ENCODE measurements at regions not wholly inside any gene's neighbourhood (a gene's known extent, or its start where the extent isn't known, plus 50 kb on each side); places are given as distances from the start of the nearest gene placed in this dataset.

- DNase-seq, result no peak
- no peak overlapping the region for H3K4me3 ChIP-seq
- no peaks in the 10 kb centered on the region for H3K27me3 ChIP-seq
- TF ChIP-seq POLR2A (IDR thresholded peaks at IDR 0.05), result no peak
- no peak for TF ChIP-seq CTCF (IDR thresholded peaks at IDR 0.05)
- H3K36me3 ChIP-seq, result no peaks in the 10 kb centered on the region
- intact Hi-C loops (cut with DNase I; ENCODE audit: low total_unique reads), result no loop called here
- no peak overlapping the region for H3K27ac ChIP-seq
- no peaks in the 10 kb centered on the region for H3K4me1 ChIP-seq
- H3K9me3 ChIP-seq, result no peaks in the 10 kb centered on the region
Observed at GRCh38 chr2:217610401-217610814, 392.4 kb downstream of the TNS1 start.

GRCh38 chr2:217609952-217610351, 392.8 kb downstream of the TNS1 start:
- intact Hi-C loops (cut with DNase I; ENCODE audit: low total_unique reads), result no loop called here
- Histone ChIP-seq H3K9me3 (no peaks in the 10 kb centered on the region), H3K27me3 (no peaks in the 10 kb centered on the region), H3K4me1 (no peaks in the 10 kb centered on the region), H3K4me3 (no peak overlapping the region), H3K36me3 (no peaks in the 10 kb centered on the region), H3K27ac (no peak overlapping the region)
- TF ChIP-seq POLR2A (IDR thresholded peaks at IDR 0.05) (no peak), CTCF (IDR thresholded peaks at IDR 0.05) (no peak)
- no peak for DNase-seq

GRCh38 chr2:217606296-217606695, 396.5 kb downstream of the TNS1 start:
- Histone ChIP-seq H3K27ac (no peak overlapping the region), H3K4me1 (peaks cover 0 to 7% of the 10 kb centered on the region in 2 donors), H3K4me3 (no peak overlapping the region), H3K36me3 (no peaks in the 10 kb centered on the region), H3K9me3 (no peaks in the 10 kb centered on the region), H3K27me3 (no peaks in the 10 kb centered on the region)
- intact Hi-C loops (cut with DNase I; ENCODE audit: low total_unique reads), result no loop called here
- TF ChIP-seq CTCF (IDR thresholded peaks at IDR 0.05) (no peak), POLR2A (IDR thresholded peaks at IDR 0.05) (no peak)
- no peak for DNase-seq

GRCh38 chr2:217604527-217605194, 398.1 kb downstream of the TNS1 start:
- TF ChIP-seq CTCF (IDR thresholded peaks at IDR 0.05), result no peak
- no peak for TF ChIP-seq POLR2A (IDR thresholded peaks at IDR 0.05)
- no peaks in the 10 kb centered on the region for H3K27me3 ChIP-seq
- no peak overlapping the region for H3K4me3 ChIP-seq
- DNase-seq, result peak; percentile 58 to 70
- H3K4me1 ChIP-seq, result peaks cover 0 to 7% of the 10 kb centered on the region in 2 donors
- no peaks in the 10 kb centered on the region for H3K9me3 ChIP-seq
- peak overlapping the region; percentile 23 to 63 for H3K27ac ChIP-seq
- no peaks in the 10 kb centered on the region for H3K36me3 ChIP-seq
- intact Hi-C loops (cut with DNase I; ENCODE audit: low total_unique reads), result no loop called here

- Histone ChIP-seq H3K4me1 (peaks cover 0 to 7% of the 10 kb centered on the region in 2 donors), H3K27me3 (no peaks in the 10 kb centered on the region), H3K4me3 (no peak overlapping the region), H3K36me3 (no peaks in the 10 kb centered on the region), H3K9me3 (no peaks in the 10 kb centered on the region), H3K27ac (no peak overlapping the region)
- intact Hi-C loops (cut with DNase I; ENCODE audit: low total_unique reads), result no loop called here
- no peak for DNase-seq
- TF ChIP-seq CTCF (IDR thresholded peaks at IDR 0.05) (no peak), POLR2A (IDR thresholded peaks at IDR 0.05) (no peak)
Observed at GRCh38 chr2:217601601-217602000, 401.2 kb downstream of the TNS1 start.

Data from uterus (tissue), 3 donors.